ENCODE measurements at regions not wholly inside any gene's neighbourhood (a gene's known extent, or its start where the extent isn't known, plus 50 kb on each side); places are given as distances from the start of the nearest gene placed in this dataset.

DNA sequence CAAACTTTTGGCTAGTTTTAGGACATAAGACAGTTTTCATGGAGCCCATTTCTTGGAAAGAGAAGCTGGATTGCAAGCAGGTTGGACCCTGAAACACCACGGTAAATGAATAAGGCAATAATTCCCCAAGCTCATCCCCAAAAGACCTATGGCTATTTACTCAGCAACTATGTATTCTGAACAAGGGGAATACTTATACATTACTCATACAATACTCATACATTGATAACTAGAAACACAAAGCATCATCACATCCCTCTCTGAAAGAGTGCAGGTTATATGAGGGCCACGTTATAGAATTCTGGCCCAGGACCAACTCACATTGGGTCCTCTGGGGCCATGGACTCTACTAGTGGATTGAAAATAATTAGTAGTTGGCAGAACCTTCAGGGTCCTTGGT is 154.8 kb downstream of the TMX3 start:
- no peak overlapping the region for H3K27ac ChIP-seq
- TF ChIP-seq, protein P1, sequence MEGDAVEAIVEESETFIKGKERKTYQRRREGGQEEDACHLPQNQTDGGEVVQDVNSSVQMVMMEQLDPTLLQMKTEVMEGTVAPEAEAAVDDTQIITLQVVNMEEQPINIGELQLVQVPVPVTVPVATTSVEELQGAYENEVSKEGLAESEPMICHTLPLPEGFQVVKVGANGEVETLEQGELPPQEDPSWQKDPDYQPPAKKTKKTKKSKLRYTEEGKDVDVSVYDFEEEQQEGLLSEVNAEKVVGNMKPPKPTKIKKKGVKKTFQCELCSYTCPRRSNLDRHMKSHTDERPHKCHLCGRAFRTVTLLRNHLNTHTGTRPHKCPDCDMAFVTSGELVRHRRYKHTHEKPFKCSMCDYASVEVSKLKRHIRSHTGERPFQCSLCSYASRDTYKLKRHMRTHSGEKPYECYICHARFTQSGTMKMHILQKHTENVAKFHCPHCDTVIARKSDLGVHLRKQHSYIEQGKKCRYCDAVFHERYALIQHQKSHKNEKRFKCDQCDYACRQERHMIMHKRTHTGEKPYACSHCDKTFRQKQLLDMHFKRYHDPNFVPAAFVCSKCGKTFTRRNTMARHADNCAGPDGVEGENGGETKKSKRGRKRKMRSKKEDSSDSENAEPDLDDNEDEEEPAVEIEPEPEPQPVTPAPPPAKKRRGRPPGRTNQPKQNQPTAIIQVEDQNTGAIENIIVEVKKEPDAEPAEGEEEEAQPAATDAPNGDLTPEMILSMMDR (conservative IDR thresholded peaks at IDR 0.05), result no peak

DNA sequence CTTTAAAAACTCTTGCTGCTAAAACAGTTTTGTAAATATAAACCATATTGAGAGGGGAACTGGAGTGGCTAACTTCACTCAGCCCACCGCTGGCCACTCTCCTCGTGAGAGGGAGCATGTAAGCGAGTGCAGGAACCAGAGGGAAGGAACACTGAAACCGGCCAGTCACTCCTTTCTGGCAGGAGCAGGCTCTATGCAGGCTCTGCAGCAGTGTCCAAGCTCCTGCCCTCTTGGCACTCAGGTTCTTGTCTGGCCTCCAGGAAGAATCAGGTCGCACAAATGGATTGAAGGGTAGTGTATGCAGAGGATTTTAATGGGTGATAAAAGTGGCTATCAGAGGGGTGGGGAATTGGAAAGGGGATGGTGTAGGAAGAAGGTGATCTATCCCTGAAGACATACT is 157.7 kb downstream of the TMX3 start:
- TF ChIP-seq, protein P1 (conservative IDR thresholded peaks at IDR 0.05), result no peak
- H3K27ac ChIP-seq, result no peak overlapping the region

DNA sequence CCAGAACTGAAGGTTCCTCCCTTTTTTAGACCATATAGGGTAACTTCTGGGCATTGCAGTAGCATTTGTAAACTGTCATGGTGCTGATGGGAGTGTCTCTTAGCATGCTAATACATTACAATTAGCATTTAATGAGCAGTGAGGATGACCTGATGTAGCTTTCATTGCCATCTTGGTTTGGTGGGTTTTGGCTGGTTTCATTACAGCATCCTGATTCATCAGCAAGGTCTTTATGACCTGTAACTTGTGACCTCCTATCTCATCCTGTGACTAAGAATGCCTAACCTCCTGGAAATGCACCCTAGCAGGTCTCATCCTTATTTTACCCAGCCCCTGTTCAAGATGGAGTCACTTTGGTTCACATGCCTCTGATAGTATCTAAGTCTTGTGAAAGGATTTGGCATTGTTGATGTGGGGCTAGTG is 159.0 kb downstream of the TMX3 start:
- no peak overlapping the region for H3K27ac ChIP-seq
- TF ChIP-seq, protein P1 (conservative IDR thresholded peaks at IDR 0.05), result no peak

DNA sequence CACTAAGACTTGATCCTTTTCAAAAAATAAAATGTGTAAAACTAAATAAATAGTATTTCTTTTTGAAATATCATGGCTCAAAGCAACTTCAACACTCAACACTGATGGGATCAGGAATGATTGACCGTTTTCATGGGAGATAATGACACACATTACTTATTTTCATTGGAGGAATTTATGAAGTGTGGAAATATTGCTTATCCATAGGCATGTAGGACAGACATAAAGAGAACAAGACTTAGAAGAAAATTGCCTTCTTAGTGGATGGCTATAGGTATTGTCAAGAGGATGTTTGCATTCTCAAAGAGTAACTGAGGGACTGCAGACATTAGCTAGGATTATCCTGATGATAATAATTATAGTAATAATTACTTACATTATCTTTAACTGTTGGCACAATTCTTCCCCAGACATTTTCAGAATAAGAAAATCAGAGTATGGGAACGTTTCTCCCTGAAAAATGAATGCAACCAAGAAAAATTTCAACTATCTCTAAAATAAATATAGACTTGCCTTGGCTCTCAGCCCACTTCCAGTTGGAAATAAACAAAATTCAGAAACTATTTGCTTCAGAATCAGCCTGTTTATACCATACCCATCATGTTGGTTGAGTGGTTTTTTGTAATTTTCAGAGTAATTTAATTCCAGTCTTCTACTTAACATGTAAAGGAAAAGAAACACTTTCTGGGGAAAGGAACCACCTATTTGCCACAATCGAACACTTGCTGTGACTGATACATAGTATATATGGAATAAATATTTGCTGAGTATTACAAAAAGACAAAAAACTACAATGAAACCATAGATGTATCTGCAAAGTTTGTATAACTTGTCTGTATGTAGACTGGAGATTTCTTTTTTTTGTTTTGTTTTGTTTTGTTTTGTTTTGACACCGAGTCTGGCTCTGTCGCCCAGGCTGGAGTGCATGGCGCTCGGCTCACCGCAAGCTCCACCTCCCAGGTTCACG is 165.7 kb downstream of the TMX3 start:
- H3K27ac ChIP-seq, result no peak overlapping the region
- TF ChIP-seq, protein P1 (conservative IDR thresholded peaks at IDR 0.05), result no peak

DNA sequence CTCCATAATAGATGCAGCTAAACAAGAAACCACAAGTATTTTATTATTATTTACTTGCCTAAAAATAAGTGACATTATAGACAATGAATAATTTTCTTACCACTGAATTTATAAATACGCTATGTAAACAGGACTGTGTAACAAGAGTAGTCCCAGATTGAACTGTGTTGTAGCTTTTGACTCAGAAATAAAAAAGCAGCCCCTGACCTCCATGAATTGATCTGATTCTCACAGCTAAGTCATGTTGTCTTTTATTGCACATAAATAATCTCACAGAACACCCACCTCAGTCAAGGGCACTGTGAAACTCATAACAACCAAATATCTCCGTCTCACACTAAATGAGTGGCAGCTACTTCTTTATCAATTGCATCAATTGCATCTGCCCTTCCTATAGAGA is 171.6 kb downstream of the TMX3 start:
- TF ChIP-seq, protein P1 (conservative IDR thresholded peaks at IDR 0.05), result no peak

DNA sequence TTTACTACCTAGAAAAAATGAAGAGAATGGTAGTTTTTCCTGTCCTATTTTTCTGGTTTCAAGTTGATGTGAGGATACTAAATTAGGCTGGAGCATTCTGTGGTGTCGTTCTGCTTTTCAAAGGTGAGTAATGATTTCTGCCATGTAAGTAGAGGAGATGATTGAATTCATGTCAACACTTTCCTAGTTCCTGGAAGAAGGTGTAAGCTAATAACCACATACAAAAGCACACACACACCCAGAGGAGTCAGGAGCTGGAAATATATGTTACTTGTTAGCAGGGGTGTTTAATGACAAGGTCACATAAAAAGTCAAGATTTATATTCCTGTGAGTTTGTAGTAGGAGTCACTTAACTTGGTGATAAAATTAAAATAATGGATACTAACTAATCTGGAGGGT is 172.1 kb downstream of the TMX3 start:
- H3K27ac ChIP-seq, result no peak overlapping the region

More for the DNA sequence above, 171.6 kb downstream of the TMX3 start:
- no peak overlapping the region for H3K27ac ChIP-seq

DNA sequence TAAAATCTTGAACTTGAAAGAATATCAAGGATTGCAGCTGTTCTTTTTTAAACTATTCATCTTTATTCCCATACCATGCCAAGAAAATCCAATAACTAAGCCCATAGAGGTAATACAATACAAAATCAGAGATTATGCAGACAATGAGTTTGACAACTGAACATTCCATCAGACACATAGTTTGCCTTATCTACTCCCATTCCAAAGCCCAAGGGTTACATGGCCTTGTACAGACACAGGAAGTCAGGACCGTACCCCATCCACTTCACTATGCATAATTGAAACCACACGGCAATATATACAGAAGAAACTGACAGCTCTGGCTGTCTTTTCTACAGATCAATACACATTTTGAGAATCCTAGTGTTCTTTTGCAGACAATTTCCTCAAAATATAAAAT is 181.3 kb downstream of the TMX3 start:
- no peak overlapping the region for H3K27ac ChIP-seq
- TF ChIP-seq, protein P1 (conservative IDR thresholded peaks at IDR 0.05), result no peak

More for the DNA sequence above, 172.1 kb downstream of the TMX3 start:
- TF ChIP-seq, protein P1 (conservative IDR thresholded peaks at IDR 0.05), result no peak
